A549 (cell line): ENCODE measurements at regions not wholly inside any gene's neighbourhood (a gene's known extent, or its start where the extent isn't known, plus 50 kb on each side); places are given as distances from the start of the nearest gene placed in this dataset.

Experiments used
- ATAC-seq, 2 experiments: fragments of 200-7000 bp in 1 of 2; fragments of >200 bp in 1 of 2; cut with Nextera tagmentation in 1 of 2; cut with Tn5 transposase in 1 of 2; 3 replicates each; pipeline versions ENCODE4 v1.8.0 to v1.9.1; 2018 to 2020; ENCODE audit warnings: mild to moderate bottlenecking in 1 of 2, moderate library complexity in 1 of 2
- CTCF ChIA-PET: fragments of 300-600 bp; sonication (Branson Sonifier 250); formaldehyde crosslinking; extraction: SDS; loops from one replicate; lab custom pipeline; 2021; ENCODE audit warnings: antibody characterized with exemption, inconsistent platforms; lab: Yijun Ruan, JAX
- POLR2A ChIA-PET: fragments of 350-600 bp; formaldehyde crosslinking; extraction: SDS; loops from one replicate; lab custom pipeline; 2021; ENCODE audit warnings: antibody characterized with exemption, inconsistent platforms; lab: Yijun Ruan, JAX
- DNase-seq, 2 experiments: peaks; one replicate each; pipeline versions ENCODE4 v3.0.0 to v3.0.0-alpha.2; 2011 to 2016; ENCODE audit warnings: low read depth in 1 of 2, low spot score in 1 of 2
- FAIRE-seq: peaks from 2 replicates; lab custom pipeline; 2011; peaks lifted over from hg19 to GRCh38; lab: Jason Lieb, UNC
- H3K27ac ChIP-seq, 2 experiments: fragments of >200 bp; sonication (Bioruptor Twin); formaldehyde crosslinking; 3 replicates each; pipeline ENCODE4 v1.5.1; 2016 to 2017
- H3K4me1 ChIP-seq: fragments of >200 bp; sonication (Bioruptor Twin); formaldehyde crosslinking; 3 replicates; pipeline ENCODE4 v1.6.1; 2016
- H3K4me2 ChIP-seq: fragments of >200 bp; sonication (Bioruptor Twin); formaldehyde crosslinking; 3 replicates; pipeline ENCODE4 v1.6.1; 2016
- H3K4me3 ChIP-seq: fragments of >200 bp; sonication (Bioruptor Twin); formaldehyde crosslinking; 3 replicates; pipeline ENCODE4 v1.5.1; 2016
- H3K9me3 ChIP-seq: fragments of >200 bp; sonication (Bioruptor Twin); formaldehyde crosslinking; 3 replicates; pipeline ENCODE4 v1.6.1; 2016
- ATOH8 ChIP-seq: fragments of 250-450 bp; sonication (Bioruptor Pico); IDR thresholded peaks from 2 replicates; pipeline ENCODE4 v1.5.0; 2020; ENCODE audit warnings: low read depth, mild to moderate bottlenecking, moderate library complexity
- BHLHE40 ChIP-seq: IDR thresholded peaks from 2 replicates; pipeline ENCODE4 v1.6.1; 2012; ENCODE audit warnings: low read depth, low read length, inconsistent platforms
- CEBPB ChIP-seq, 2 experiments: fragments of >200 bp in 1 of 2; sonication (Bioruptor Twin) in 1 of 2; formaldehyde crosslinking in 1 of 2; IDR thresholded peaks; 2 replicates each; pipeline ENCODE4 v1.6.1; 2012 to 2016
- E2F6 ChIP-seq: IDR thresholded peaks from 2 replicates; pipeline ENCODE4 v1.6.1; 2012; ENCODE audit warnings: low read depth, borderline replicate concordance
- EHMT2 ChIP-seq: fragments of 200-600 bp; sonication (generic); IDR thresholded peaks from 2 replicates; pipeline ENCODE4 v1.6.1; 2016; ENCODE audit warnings: antibody characterized with exemption, low read depth, mild to moderate bottlenecking, moderate library complexity
- ELK1 ChIP-seq: fragments of 150-350 bp; IDR thresholded peaks from 2 replicates; pipeline ENCODE4 v1.6.1; 2014; ENCODE audit warnings: low read depth, mild to moderate bottlenecking, low read length
- EP300 ChIP-seq, 2 experiments: fragments of >200 bp; sonication (Bioruptor Twin); formaldehyde crosslinking; IDR thresholded peaks; 2 replicates in 1 of 2; 3 replicates in 1 of 2; pipeline ENCODE4 v1.6.1; 2016 to 2017
- HMGXB4 ChIP-seq: fragments of 250-450 bp; sonication (Bioruptor Pico); IDR thresholded peaks from 2 replicates; pipeline ENCODE4 v1.5.0; 2021; ENCODE audit warnings: mild to moderate bottlenecking, moderate library complexity, borderline replicate concordance
- HOXB13 ChIP-seq: fragments of 250-450 bp; sonication (Bioruptor Pico); IDR thresholded peaks from 2 replicates; pipeline ENCODE4 v1.5.0; 2020; ENCODE audit warnings: low read depth, mild to moderate bottlenecking, moderate library complexity
- HOXB5 ChIP-seq: fragments of 250-450 bp; sonication (Bioruptor Pico); IDR thresholded peaks from 2 replicates; pipeline ENCODE4 v1.5.0; 2020; ENCODE audit warnings: mild to moderate bottlenecking, moderate library complexity
- JUN ChIP-seq, 2 experiments: fragments of >200 bp; sonication (Bioruptor Twin); formaldehyde crosslinking; IDR thresholded peaks; 2 replicates in 1 of 2; 3 replicates in 1 of 2; pipeline ENCODE4 v1.6.1; 2016 to 2017
- JUNB ChIP-seq: fragments of >200 bp; sonication (Bioruptor Twin); formaldehyde crosslinking; IDR thresholded peaks from 2 replicates; pipeline ENCODE4 v1.6.1; 2016
- KDM1A ChIP-seq: fragments of 200-600 bp; sonication (generic); IDR thresholded peaks from 2 replicates; pipeline ENCODE4 v1.6.1; 2016; ENCODE audit warnings: low read depth, mild to moderate bottlenecking
- KDM5A ChIP-seq: fragments of 200-600 bp; sonication (generic); IDR thresholded peaks from 2 replicates; pipeline ENCODE4 v1.6.1; 2016; ENCODE audit warnings: antibody characterized with exemption, mild to moderate bottlenecking
- MAFK ChIP-seq: fragments of 450-650 bp; IDR thresholded peaks from 2 replicates; pipeline ENCODE4 v1.6.1; 2014; ENCODE audit not compliant: partially characterized antibody
- MAX ChIP-seq: IDR thresholded peaks from 2 replicates; pipeline ENCODE4 v1.6.1; 2012
- NPAS2 ChIP-seq: fragments of 250-450 bp; sonication (Bioruptor Pico); IDR thresholded peaks from 2 replicates; pipeline ENCODE4 v1.8.0; 2022; ENCODE audit warnings: mild to moderate bottlenecking, moderate library complexity, borderline replicate concordance
- NR3C1 ChIP-seq: fragments of >200 bp; sonication (Bioruptor Twin); formaldehyde crosslinking; IDR thresholded peaks from 3 replicates; pipeline ENCODE4 v1.6.1; 2017
- PHF8 ChIP-seq: fragments of 200-600 bp; sonication (generic); IDR thresholded peaks from 2 replicates; pipeline ENCODE4 v1.6.1; 2016; ENCODE audit warnings: low read depth, mild to moderate bottlenecking, antibody characterized with exemption, moderate library complexity, borderline replicate concordance
- POLR2AphosphoS2 ChIP-seq: conservative IDR thresholded peaks from 2 replicates; pipeline ENCODE4 v1.6.1; 2012; ENCODE audit warnings: low read length, improper control_type of control experiment, inconsistent platforms
- RAD21 ChIP-seq, 2 experiments: fragments of >200 bp in 1 of 2; sonication (Bioruptor Twin) in 1 of 2; formaldehyde crosslinking in 1 of 2; IDR thresholded peaks in 1 of 2; conservative IDR thresholded peaks in 1 of 2; 2 replicates in 1 of 2; 3 replicates in 1 of 2; pipeline ENCODE4 v1.6.1; 2012 to 2018; ENCODE audit warnings: inconsistent platforms in 1 of 2
- RARB ChIP-seq: fragments of 250-450 bp; sonication (Bioruptor Pico); IDR thresholded peaks from 2 replicates; pipeline ENCODE4 v1.8.0; 2021; ENCODE audit warnings: mild to moderate bottlenecking, moderate library complexity
- RFX5 ChIP-seq: fragments of 450-650 bp; IDR thresholded peaks from 2 replicates; pipeline ENCODE4 v1.7.1; 2014; ENCODE audit warnings: antibody characterized with exemption, mild to moderate bottlenecking, moderate library complexity
- RNF2 ChIP-seq: fragments of 200-600 bp; sonication (generic); IDR thresholded peaks from 2 replicates; pipeline ENCODE4 v1.6.1; 2016; ENCODE audit warnings: low read depth, mild to moderate bottlenecking, antibody characterized with exemption, moderate library complexity, borderline replicate concordance
- SMC3 ChIP-seq: fragments of >200 bp; sonication (Bioruptor Twin); formaldehyde crosslinking; IDR thresholded peaks from 3 replicates; pipeline ENCODE4 v1.6.1; 2018; ENCODE audit warnings: inconsistent platforms
- SREBF2 ChIP-seq: fragments of 450-650 bp; IDR thresholded peaks from 2 replicates; pipeline ENCODE4 v1.6.1; 2014; ENCODE audit warnings: mild to moderate bottlenecking, moderate library complexity
- TFCP2L1 ChIP-seq: fragments of 250-450 bp; sonication (Bioruptor Pico); IDR thresholded peaks from 2 replicates; pipeline ENCODE4 v1.5.0; 2021; ENCODE audit warnings: mild to moderate bottlenecking
- TP53 ChIP-seq: fragments of 250-450 bp; sonication (Bioruptor Pico); IDR thresholded peaks from 2 replicates; pipeline ENCODE4 v1.5.0; 2021; ENCODE audit warnings: mild to moderate bottlenecking, moderate library complexity
- WGBS: methylation state at CpG from one replicate; pipeline ENCODE4 v1.1.6; 2017; ENCODE audit errors: missing lambda C conversion rate; 5-methylcytosine and 5-hydroxymethylcytosine counted together

GRCh38 chr21:14741256-14741655 is 195.1 kb upstream of the SAMSN1 start:
- DNase-seq: no peak
- no peak for ATAC-seq
- no peak overlapping the region for H3K27ac ChIP-seq
- H3K4me3 ChIP-seq: no peak overlapping the region
- FAIRE-seq: no peak
- no peaks in the 10 kb centered on the region for H3K9me3 ChIP-seq
- POLR2A ChIA-PET: no interaction called here
- WGBS: 50% methylated on average over 1 of the region's 1 CpG
- no peaks in the 10 kb centered on the region for H3K4me1 ChIP-seq
- no peak for TF ChIP-seq RAD21 (conservative IDR thresholded peaks at IDR 0.05 in 1 of 2, IDR thresholded peaks at IDR 0.05 in 1 of 2)
- TF ChIP-seq PHF8: no peak
- TF ChIP-seq HOXB5 (CRISPR knock-in tag): no peak
- TF ChIP-seq EP300 (IDR thresholded peaks at IDR 0.05): no peak
- no peak for TF ChIP-seq RNF2
- TF ChIP-seq KDM5A: no peak
- TF ChIP-seq POLR2AphosphoS2: no peak
- no peak for TF ChIP-seq ELK1
- no peak for TF ChIP-seq RARB (CRISPR knock-in tag)
- no peak for TF ChIP-seq HOXB13 (CRISPR knock-in tag)
- no peak for TF ChIP-seq RFX5
- H3K4me2 ChIP-seq: no peak overlapping the region
- CTCF ChIA-PET: no interaction called here

GRCh38 chr21:14740692-14741091 is 194.6 kb upstream of the SAMSN1 start:
- ChIA-PET POLR2A (no interaction called here), CTCF (no interaction called here)
- H3K4me2 ChIP-seq: no peak overlapping the region
- H3K4me3 ChIP-seq: no peak overlapping the region
- H3K4me1 ChIP-seq: no peaks in the 10 kb centered on the region
- H3K27ac ChIP-seq: no peak overlapping the region
- DNase-seq (no peak), ATAC-seq (no peak), FAIRE-seq (no peak)
- no peaks in the 10 kb centered on the region for H3K9me3 ChIP-seq
- WGBS: 11% methylated on average over 1 of the region's 1 CpG
- TF ChIP-seq NPAS2 (CRISPR knock-in tag): no peak
- no peak for TF ChIP-seq SMC3
- TF ChIP-seq E2F6: no peak
- TF ChIP-seq TP53 (CRISPR knock-in tag): no peak
- TF ChIP-seq NR3C1: no peak
- no peak for TF ChIP-seq ATOH8 (CRISPR knock-in tag)
- TF ChIP-seq SREBF2: no peak
- no peak for TF ChIP-seq MAX
- no peak for TF ChIP-seq JUN (IDR thresholded peaks at IDR 0.05)
- TF ChIP-seq MAFK: no peak
- TF ChIP-seq JUNB: no peak
- TF ChIP-seq KDM1A: no peak
- no peak for TF ChIP-seq EHMT2
- no peak for TF ChIP-seq TFCP2L1 (CRISPR knock-in tag)
- no peak for TF ChIP-seq CEBPB (IDR thresholded peaks at IDR 0.05)
- TF ChIP-seq RNF2: no peak
- no peak for TF ChIP-seq HMGXB4 (CRISPR knock-in tag)
- no peak for TF ChIP-seq BHLHE40
